Prostate gland (tissue), 2 donors: ENCODE measurements at regions not wholly inside any gene's neighbourhood (a gene's known extent, or its start where the extent isn't known, plus 50 kb on each side); places are given as distances from the start of the nearest gene placed in this dataset.

ENCODE experiments used
- POLR2A ChIP-seq: fragments of 450-650 bp; IDR thresholded peaks from one replicate; pipeline ENCODE4 v1.6.1; 2016; ENCODE audit warnings: antibody characterized with exemption, mild to moderate bottlenecking
- POLR2AphosphoS5 ChIP-seq: sonication (generic); formaldehyde crosslinking; IDR thresholded peaks from one replicate; pipeline ENCODE4 v1.6.1; 2017; ENCODE audit warnings: antibody characterized with exemption
- TF ChIP-seq, protein P1 (sequence below), 4 experiments: fragments of 200-600 bp in 2 of 4; fragments of 450-650 bp in 2 of 4; sonication (generic) in 2 of 4; IDR thresholded peaks; 1 replicate in 3 of 4; 2 replicates in 1 of 4; pipeline ENCODE4 v1.5.1; 2016 to 2019; ENCODE audit warnings: antibody characterized with exemption in 4 of 4, mild to moderate bottlenecking in 2 of 4, moderate library complexity in 2 of 4

GRCh38 chr4:123643691-123644090 is 247.1 kb downstream of the SPRY1 start:
- no peak for TF ChIP-seq POLR2A
- no peak for TF ChIP-seq POLR2AphosphoS5
- TF ChIP-seq, protein P1, sequence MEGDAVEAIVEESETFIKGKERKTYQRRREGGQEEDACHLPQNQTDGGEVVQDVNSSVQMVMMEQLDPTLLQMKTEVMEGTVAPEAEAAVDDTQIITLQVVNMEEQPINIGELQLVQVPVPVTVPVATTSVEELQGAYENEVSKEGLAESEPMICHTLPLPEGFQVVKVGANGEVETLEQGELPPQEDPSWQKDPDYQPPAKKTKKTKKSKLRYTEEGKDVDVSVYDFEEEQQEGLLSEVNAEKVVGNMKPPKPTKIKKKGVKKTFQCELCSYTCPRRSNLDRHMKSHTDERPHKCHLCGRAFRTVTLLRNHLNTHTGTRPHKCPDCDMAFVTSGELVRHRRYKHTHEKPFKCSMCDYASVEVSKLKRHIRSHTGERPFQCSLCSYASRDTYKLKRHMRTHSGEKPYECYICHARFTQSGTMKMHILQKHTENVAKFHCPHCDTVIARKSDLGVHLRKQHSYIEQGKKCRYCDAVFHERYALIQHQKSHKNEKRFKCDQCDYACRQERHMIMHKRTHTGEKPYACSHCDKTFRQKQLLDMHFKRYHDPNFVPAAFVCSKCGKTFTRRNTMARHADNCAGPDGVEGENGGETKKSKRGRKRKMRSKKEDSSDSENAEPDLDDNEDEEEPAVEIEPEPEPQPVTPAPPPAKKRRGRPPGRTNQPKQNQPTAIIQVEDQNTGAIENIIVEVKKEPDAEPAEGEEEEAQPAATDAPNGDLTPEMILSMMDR (IDR thresholded peaks at IDR 0.05), result no peak
